GM21529 (cell line): ENCODE measurements at regions not wholly inside any gene's neighbourhood (a gene's known extent, or its start where the extent isn't known, plus 50 kb on each side); places are given as distances from the start of the nearest gene placed in this dataset.

ENCODE experiments used
- ATAC-seq: cut with Tn5 transposase; IDR thresholded peaks from one replicate; pipeline ENCODE4 v1.9.1; 2021; ENCODE audit not compliant: unreplicated experiment

GRCh38 chr11:36722421-36722820 lies 124.4 kb upstream of the RAG2 start:
- ATAC-seq: no peak

DNA sequence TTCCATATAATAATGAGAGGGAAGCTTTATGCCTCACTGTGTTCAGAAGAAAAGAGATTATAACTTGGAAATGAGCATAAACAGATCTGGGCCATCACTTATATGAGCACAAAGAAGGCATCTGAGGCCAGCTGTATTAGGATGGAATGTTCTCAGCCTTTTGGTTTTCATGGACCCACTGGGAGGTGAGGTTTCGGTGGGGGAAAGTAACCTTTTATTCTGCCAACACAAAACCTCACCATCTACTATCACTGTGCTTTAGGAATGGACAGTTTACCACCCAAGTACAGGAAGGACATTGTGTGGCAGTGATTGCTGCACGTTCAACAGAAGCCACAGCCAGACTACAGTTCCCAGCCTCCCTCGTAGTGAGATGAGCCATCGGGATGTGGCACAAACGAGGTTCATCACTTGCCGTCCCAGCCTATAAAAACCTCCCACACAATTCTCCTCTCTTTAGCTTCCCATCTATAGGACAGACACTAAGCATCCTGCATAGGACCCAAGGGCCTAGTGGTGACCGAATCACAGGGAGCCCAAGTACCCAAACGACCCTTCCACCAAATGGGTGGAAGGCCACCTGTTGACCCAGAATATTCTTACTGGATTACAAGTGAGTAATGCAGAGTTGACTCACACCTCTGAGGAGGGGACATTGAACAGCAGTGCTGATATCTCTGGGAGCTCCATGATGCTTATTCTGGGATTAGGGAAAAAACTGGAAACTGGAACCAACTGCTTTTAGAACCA lies 121.5 kb upstream of the RAG2 start:
- ATAC-seq: no peak

DNA sequence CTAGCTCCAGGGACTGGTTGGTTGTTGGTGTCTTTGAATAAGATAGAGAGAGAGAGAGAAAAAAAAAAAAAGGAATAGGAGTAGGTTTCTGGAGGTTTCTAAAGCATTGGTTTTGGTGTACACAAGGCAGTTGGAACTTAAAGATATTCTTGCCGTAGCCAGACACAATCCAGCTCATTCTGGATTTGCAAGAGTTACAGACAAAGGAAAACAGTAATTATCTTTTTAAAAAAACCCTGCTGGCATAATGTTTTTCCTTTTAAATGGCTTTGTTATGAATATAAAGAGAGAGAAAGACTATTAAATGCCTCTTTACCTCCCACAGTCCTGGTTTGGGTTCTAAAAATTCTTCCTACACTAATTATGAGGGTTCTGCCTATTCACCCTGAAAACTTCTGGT lies 120.4 kb upstream of the RAG2 start:
- no peak for ATAC-seq

GRCh38 chr11:36713715-36714114 lies 115.7 kb upstream of the RAG2 start:
- no peak for ATAC-seq

DNA sequence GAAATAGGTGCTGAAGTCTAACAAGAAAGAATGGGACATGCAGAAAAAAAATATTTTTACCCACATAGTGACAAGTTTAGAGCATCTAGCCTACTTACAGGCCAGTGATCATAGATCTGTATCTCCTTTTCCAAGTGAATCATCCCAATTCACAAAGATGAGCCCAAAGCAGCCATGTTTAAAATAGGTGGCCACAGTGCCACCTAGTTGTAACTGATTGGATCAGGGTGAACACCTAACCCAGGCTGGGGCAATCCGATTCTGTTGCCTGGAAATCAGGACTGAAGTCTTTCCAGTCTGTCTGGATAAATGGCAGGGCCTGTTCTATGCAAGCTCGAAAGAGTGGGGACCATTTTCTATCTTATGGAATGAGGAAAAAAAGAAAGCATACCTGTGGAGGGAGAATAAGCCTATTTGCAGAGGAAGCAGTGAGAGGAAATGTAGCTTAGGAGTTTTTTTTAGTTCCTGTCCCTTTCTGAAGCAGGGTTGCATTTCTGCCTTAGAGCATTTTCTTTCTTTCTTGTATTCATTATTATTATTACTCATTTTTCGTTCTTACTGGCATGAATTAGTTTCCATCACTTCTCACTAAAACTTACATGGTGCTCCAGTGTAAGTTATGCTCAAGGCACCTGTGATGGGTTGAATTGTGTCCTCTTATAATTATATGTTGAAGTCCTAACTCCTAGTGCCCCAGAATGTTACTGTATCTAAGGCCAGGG lies 113.2 kb upstream of the RAG2 start:
- no peak for ATAC-seq
